Neuronal stem cell (in vitro differentiated cells): ENCODE measurements at regions not wholly inside any gene's neighbourhood (a gene's known extent, or its start where the extent isn't known, plus 50 kb on each side); places are given as distances from the start of the nearest gene placed in this dataset.
A peak's percentile ranks its signal among the peaks of the same experiment; 100 is the strongest.

Source experiments
- DNase-seq: peaks from one replicate; pipeline ENCODE4 v3.0.0-alpha.2; 2013; ENCODE audit warnings: low spot score
- H2AFZ ChIP-seq: one replicate; pipeline ENCODE4 v1.6.1; 2013; ENCODE audit warnings: mild to moderate bottlenecking, low read length, inconsistent platforms
- H2AK5ac ChIP-seq: 2 replicates; pipeline ENCODE4 v1.6.1; 2013; ENCODE audit warnings: low read depth, mild to moderate bottlenecking, inconsistent platforms, low read length, moderate library complexity, mixed read lengths
- H2BK120ac ChIP-seq: 2 replicates; pipeline ENCODE4 v1.6.1; 2013; ENCODE audit warnings: low read depth, mild to moderate bottlenecking, inconsistent platforms, low read length, moderate library complexity, mixed read lengths
- H2BK12ac ChIP-seq: one replicate; pipeline ENCODE4 v1.6.1; 2013; ENCODE audit warnings: low read length, inconsistent platforms
- H2BK15ac ChIP-seq: 2 replicates; pipeline ENCODE4 v1.6.1; 2013; ENCODE audit warnings: mild to moderate bottlenecking, low read length, inconsistent platforms, mixed read lengths
- H2BK5ac ChIP-seq: one replicate; pipeline ENCODE4 v1.6.1; 2013; ENCODE audit warnings: inconsistent platforms, mild to moderate bottlenecking, low read length, moderate library complexity
- H3K14ac ChIP-seq: one replicate; pipeline ENCODE4 v1.6.1; 2013; ENCODE audit warnings: low read length, inconsistent platforms
- H3K18ac ChIP-seq: 2 replicates; pipeline ENCODE4 v1.6.1; 2013; ENCODE audit warnings: low read length, inconsistent platforms
- H3K23ac ChIP-seq: 2 replicates; pipeline ENCODE4 v1.6.1; 2013; ENCODE audit warnings: low read depth, mild to moderate bottlenecking, mixed read lengths, low read length, inconsistent platforms; ENCODE audit not compliant: poor library complexity
- H3K27ac ChIP-seq: replicated peaks from 3 replicates; pipeline ENCODE4 v1.5.1; 2013; ENCODE audit warnings: low read length, inconsistent platforms
- H3K27me3 ChIP-seq, 3 experiments: 2 replicates each; pipeline ENCODE4 v1.6.1; 2013; ENCODE audit warnings: low read length in 3 of 3, mild to moderate bottlenecking in 2 of 3, inconsistent platforms in 1 of 3, low read depth in 1 of 3, mixed read lengths in 1 of 3, moderate library complexity in 1 of 3; ENCODE audit not compliant: control insufficient read depth in 3 of 3, insufficient read depth in 3 of 3
- H3K36me3 ChIP-seq, 2 donors: replicated peaks in 1 of 2; 2 replicates each; pipeline ENCODE4 v1.6.1; 2013; ENCODE audit warnings: low read length in 2 of 2; ENCODE audit not compliant: control insufficient read depth in 2 of 2, insufficient read depth in 2 of 2
- H3K4ac ChIP-seq: 2 replicates; pipeline ENCODE4 v1.6.1; 2013; ENCODE audit warnings: inconsistent platforms, mild to moderate bottlenecking, low read length, moderate library complexity
- H3K4me1 ChIP-seq, 2 donors: 1 replicate in 1 of 2; 2 replicates in 1 of 2; pipeline ENCODE4 v1.6.1; 2013; ENCODE audit warnings: low read length in 2 of 2, low read depth in 1 of 2; ENCODE audit not compliant: control insufficient read depth in 2 of 2, insufficient read depth in 1 of 2
- H3K4me2 ChIP-seq: one replicate; pipeline ENCODE4 v1.6.1; 2013; ENCODE audit warnings: mild to moderate bottlenecking, low read length, inconsistent platforms; ENCODE audit not compliant: insufficient read depth, poor library complexity, severe bottlenecking
- H3K4me3 ChIP-seq, 2 donors: 2 replicates each; pipeline ENCODE4 v1.5.1; 2013; ENCODE audit warnings: low read length in 2 of 2, mild to moderate bottlenecking in 2 of 2, inconsistent platforms in 1 of 2, moderate library complexity in 1 of 2
- H3K79me1 ChIP-seq: one replicate; pipeline ENCODE4 v1.6.1; 2013; ENCODE audit warnings: low read depth, mild to moderate bottlenecking, inconsistent platforms, low read length, moderate library complexity
- H3K9ac ChIP-seq: one replicate; pipeline ENCODE4 v1.6.1; 2013; ENCODE audit warnings: mild to moderate bottlenecking, low read depth, low read length, inconsistent platforms; ENCODE audit not compliant: poor library complexity
- H3K9me3 ChIP-seq, 2 donors: replicated peaks in 1 of 2; 2 replicates each; pipeline versions ENCODE3 to v1.6.1; 2013; ENCODE audit warnings: low read length in 2 of 2, mild to moderate bottlenecking in 2 of 2, inconsistent platforms in 1 of 2, low read depth in 1 of 2, mixed read lengths in 1 of 2, moderate library complexity in 1 of 2; ENCODE audit not compliant: control insufficient read depth in 2 of 2, insufficient read depth in 1 of 2
- H4K8ac ChIP-seq: one replicate; pipeline ENCODE4 v1.6.1; 2013; ENCODE audit warnings: low read depth, mild to moderate bottlenecking, inconsistent platforms, low read length, moderate library complexity
- H4K91ac ChIP-seq: one replicate; pipeline ENCODE4 v1.6.1; 2013; ENCODE audit warnings: low read length, low read depth, mild to moderate bottlenecking, inconsistent platforms; ENCODE audit not compliant: poor library complexity
- WGBS, 2 donors: extraction: QIAGEN DNeasy Blood & Tissue Kit; methylation state at CpG; one replicate each; pipeline ENCODE4 v1.1.7; 2013; ENCODE audit warnings: missing lambda C conversion rate in 2 of 2, mixed read lengths in 1 of 2; ENCODE audit not compliant: insufficient read length in 2 of 2, insufficient replicate concordance in 1 of 2; ENCODE audit errors: extremely low coverage in 2 of 2; 5-methylcytosine and 5-hydroxymethylcytosine counted together

- Histone ChIP-seq H3K18ac (no peak overlapping the region), H3K27me3 (no peaks in the 10 kb centered on the region), H3K14ac (no peak overlapping the region), H3K23ac (no peak overlapping the region), H3K9me3 (peaks cover 0 to 2% of the 10 kb centered on the region in 2 donors), H3K36me3 (no peaks in the 10 kb centered on the region), H3K4me1 (no peaks in the 10 kb centered on the region), H2BK5ac (no peak overlapping the region), H4K91ac (no peak overlapping the region), H3K4ac (no peak overlapping the region), H3K9ac (no peak overlapping the region), H2BK12ac (no peak overlapping the region), H3K4me3 (no peak overlapping the region), H3K27ac (no peak overlapping the region), H2BK15ac (no peak overlapping the region), H2AFZ (no peak overlapping the region), H2BK120ac (no peak overlapping the region), H4K8ac (no peak overlapping the region), H2AK5ac (no peak overlapping the region), H3K79me1 (no peaks in the 10 kb centered on the region), H3K4me2 (no peak overlapping the region)
- no peak for DNase-seq
- no CpG with 5 or more reads among the region's 3 CpGs for WGBS, 2 donors
Observed at GRCh38 chr12:25725470-25725869, 172.4 kb upstream of the LMNTD1 start.

GRCh38 chr12:25725931-25726330 lies 172.8 kb upstream of the LMNTD1 start:
- no peak overlapping the region for H3K23ac ChIP-seq
- no peak overlapping the region for H3K14ac ChIP-seq
- H4K8ac ChIP-seq = no peak overlapping the region
- no peaks in the 10 kb centered on the region for H3K36me3 ChIP-seq
- no peaks in the 10 kb centered on the region for H3K79me1 ChIP-seq
- no peak overlapping the region for H2AK5ac ChIP-seq
- peaks cover 0 to 2% of the 10 kb centered on the region in 2 donors for H3K9me3 ChIP-seq
- no peak for DNase-seq
- H2BK15ac ChIP-seq = no peak overlapping the region
- no peak overlapping the region for H4K91ac ChIP-seq
- H3K4ac ChIP-seq = no peak overlapping the region
- H3K4me2 ChIP-seq = no peak overlapping the region
- no peaks in the 10 kb centered on the region for H3K27me3 ChIP-seq
- H3K4me1 ChIP-seq = peaks cover 0 to under 1% of the 10 kb centered on the region in 2 donors
- no peak overlapping the region for H3K18ac ChIP-seq
- H3K9ac ChIP-seq = no peak overlapping the region
- no peak overlapping the region for H2BK120ac ChIP-seq
- H2AFZ ChIP-seq = no peak overlapping the region
- H2BK12ac ChIP-seq = no peak overlapping the region
- WGBS, 2 donors = no CpG with 5 or more reads among the region's 1 CpG
- no peak overlapping the region for H3K27ac ChIP-seq
- no peak overlapping the region for H3K4me3 ChIP-seq
- H2BK5ac ChIP-seq = no peak overlapping the region

GRCh38 chr12:25728056-25728595 lies 175.0 kb upstream of the LMNTD1 start:
- H2BK5ac ChIP-seq = no peak overlapping the region
- no peak overlapping the region for H3K18ac ChIP-seq
- H2AFZ ChIP-seq = no peak overlapping the region
- H3K4me2 ChIP-seq = no peak overlapping the region
- H3K9me3 ChIP-seq = peaks cover 0 to 2% of the 10 kb centered on the region in 2 donors
- H2AK5ac ChIP-seq = no peak overlapping the region
- H3K9ac ChIP-seq = no peak overlapping the region
- no peak overlapping the region for H3K23ac ChIP-seq
- WGBS, 2 donors = no CpG with 5 or more reads among the region's 2 CpGs
- no peak overlapping the region for H2BK15ac ChIP-seq
- no peaks in the 10 kb centered on the region for H3K36me3 ChIP-seq
- H4K8ac ChIP-seq = no peak overlapping the region
- H4K91ac ChIP-seq = no peak overlapping the region
- no peak overlapping the region for H2BK12ac ChIP-seq
- DNase-seq = no peak
- no peaks in the 10 kb centered on the region for H3K27me3 ChIP-seq
- no peak overlapping the region for H3K4ac ChIP-seq
- no peak overlapping the region for H2BK120ac ChIP-seq
- H3K79me1 ChIP-seq = no peaks in the 10 kb centered on the region
- peaks cover 0 to 2% of the 10 kb centered on the region in 2 donors for H3K4me1 ChIP-seq
- H3K14ac ChIP-seq = no peak overlapping the region
- H3K4me3 ChIP-seq = no peak overlapping the region
- H3K27ac ChIP-seq = no peak overlapping the region

GRCh38 chr12:25730489-25731349 lies 177.6 kb upstream of the LMNTD1 start:
- Histone ChIP-seq H3K9ac (no peak overlapping the region), H4K8ac (no peak overlapping the region), H3K36me3 (no peaks in the 10 kb centered on the region), H2AK5ac (no peak overlapping the region), H2BK12ac (no peak overlapping the region), H3K79me1 (no peaks in the 10 kb centered on the region), H3K23ac (no peak overlapping the region), H3K14ac (no peak overlapping the region), H2BK120ac (no peak overlapping the region), H2BK15ac (no peak overlapping the region), H3K27me3 (no peaks in the 10 kb centered on the region), H3K4me2 (no peak overlapping the region), H3K4me3 (no peak overlapping the region), H4K91ac (no peak overlapping the region), H2BK5ac (no peak overlapping the region), H3K18ac (no peak overlapping the region), H2AFZ (peak overlapping the region; percentile 19), H3K27ac (peak overlapping the region; percentile 11), H3K4me1 (peaks cover 0 to 2% of the 10 kb centered on the region in 2 donors), H3K4ac (no peak overlapping the region), H3K9me3 (peaks cover 0 to 2% of the 10 kb centered on the region in 2 donors)
- DNase-seq = no peak
- no CpG with 5 or more reads among the region's 5 CpGs for WGBS, 2 donors
